BJ (cell line): ENCODE measurements at regions not wholly inside any gene's neighbourhood (a gene's known extent, or its start where the extent isn't known, plus 50 kb on each side); places are given as distances from the start of the nearest gene placed in this dataset.
"Not testable (repeated sequence)": the region's sequence is repeated elsewhere in the genome, so short reads cannot be mapped to it uniquely, and the experiment has no call there.

Experiments
- CTCF ChIA-PET: fragments of 350-600 bp; formaldehyde crosslinking; extraction: SDS; loops from one replicate; lab custom pipeline; 2021; ENCODE audit warnings: antibody characterized with exemption, inconsistent platforms; lab: Yijun Ruan, JAX
- POLR2A ChIA-PET: fragments of 300-600 bp; sonication (Branson Sonifier 250); formaldehyde crosslinking; extraction: SDS; loops from one replicate; lab custom pipeline; 2021; ENCODE audit warnings: antibody characterized with exemption; lab: Charles Lee
- DNase-seq: peaks from one replicate; pipeline ENCODE4 v3.0.0-alpha.2; 2011; ENCODE audit warnings: low read depth
- H3K27me3 ChIP-seq: 2 replicates; pipeline ENCODE4 v1.6.0; 2011; ENCODE audit warnings: low read length; ENCODE audit not compliant: control insufficient read depth, insufficient read depth
- H3K36me3 ChIP-seq: 2 replicates; pipeline ENCODE4 v1.5.1; 2011; ENCODE audit warnings: low read length; ENCODE audit not compliant: control insufficient read depth, insufficient read depth
- H3K4me3 ChIP-seq: 2 replicates; pipeline ENCODE4 v1.5.1; 2011; ENCODE audit warnings: low read depth, mild to moderate bottlenecking, control low read depth, low read length
- CTCF ChIP-seq: IDR thresholded peaks from 2 replicates; pipeline ENCODE4 v1.5.1; 2011; ENCODE audit warnings: low read depth, mild to moderate bottlenecking, control low read depth, inconsistent platforms, low read length, moderate library complexity; ENCODE audit not compliant: insufficient read depth

GRCh38 chr1:116292929-116293725 is 79.9 kb upstream of the ATP1A1 start:
- no peak for DNase-seq
- no peak overlapping the region for H3K4me3 ChIP-seq
- H3K36me3 ChIP-seq, result no peaks in the 10 kb centered on the region
- no peaks in the 10 kb centered on the region for H3K27me3 ChIP-seq
- POLR2A ChIA-PET, result no interaction called here
- TF ChIP-seq CTCF, result no peak
- CTCF ChIA-PET, result no interaction called here

GRCh38 chr1:116297495-116298212 is 75.4 kb upstream of the ATP1A1 start:
- no peak for TF ChIP-seq CTCF
- Histone ChIP-seq H3K36me3 (no peaks in the 10 kb centered on the region), H3K4me3 (no peak overlapping the region), H3K27me3 (no peaks in the 10 kb centered on the region)
- DNase-seq, result no peak
- ChIA-PET CTCF (no interaction called here), POLR2A (no interaction called here)

- H3K4me3 ChIP-seq, CTCF ChIA-PET, DNase-seq, POLR2A ChIA-PET, H3K36me3 ChIP-seq, H3K27me3 ChIP-seq: not testable (repeated sequence)
These were observed 74.8 kb upstream of the ATP1A1 start for GRCh38 chr1:116298213-116298579.

- no peak for DNase-seq
- no peak for TF ChIP-seq CTCF
- H3K36me3 ChIP-seq, result no peaks in the 10 kb centered on the region
- H3K27me3 ChIP-seq, result no peaks in the 10 kb centered on the region
- CTCF ChIA-PET, result no interaction called here
- no peak overlapping the region for H3K4me3 ChIP-seq
- POLR2A ChIA-PET, result no interaction called here
These were observed 74.3 kb upstream of the ATP1A1 start for GRCh38 chr1:116298746-116299145.

- H3K36me3 ChIP-seq, result no peaks in the 10 kb centered on the region
- ChIA-PET CTCF (no interaction called here), POLR2A (no interaction called here)
- no peak for DNase-seq
- no peaks in the 10 kb centered on the region for H3K27me3 ChIP-seq
- no peak for TF ChIP-seq CTCF
- no peak overlapping the region for H3K4me3 ChIP-seq
These were observed 73.8 kb upstream of the ATP1A1 start for GRCh38 chr1:116299248-116299647.
